GM21723 (cell line): ENCODE measurements at regions not wholly inside any gene's neighbourhood (a gene's known extent, or its start where the extent isn't known, plus 50 kb on each side); places are given as distances from the start of the nearest gene placed in this dataset.
"Not testable (repeated sequence)": the region's sequence is repeated elsewhere in the genome, so short reads cannot be mapped to it uniquely, and the experiment has no call there.

Experiments
- ATAC-seq: cut with Tn5 transposase; IDR thresholded peaks from one replicate; pipeline ENCODE4 v1.9.1; 2021; ENCODE audit warnings: mild to moderate bottlenecking, moderate library complexity; ENCODE audit not compliant: unreplicated experiment

GRCh38 chr11:81634483-81634882, 1099.2 kb downstream of the FAM181B start:
- no peak for ATAC-seq

GRCh38 chr11:81602508-81602907, 1131.2 kb downstream of the FAM181B start:
- no peak for ATAC-seq

GRCh38 chr11:81596704-81597103, 1137.0 kb downstream of the FAM181B start:
- ATAC-seq: no peak

DNA sequence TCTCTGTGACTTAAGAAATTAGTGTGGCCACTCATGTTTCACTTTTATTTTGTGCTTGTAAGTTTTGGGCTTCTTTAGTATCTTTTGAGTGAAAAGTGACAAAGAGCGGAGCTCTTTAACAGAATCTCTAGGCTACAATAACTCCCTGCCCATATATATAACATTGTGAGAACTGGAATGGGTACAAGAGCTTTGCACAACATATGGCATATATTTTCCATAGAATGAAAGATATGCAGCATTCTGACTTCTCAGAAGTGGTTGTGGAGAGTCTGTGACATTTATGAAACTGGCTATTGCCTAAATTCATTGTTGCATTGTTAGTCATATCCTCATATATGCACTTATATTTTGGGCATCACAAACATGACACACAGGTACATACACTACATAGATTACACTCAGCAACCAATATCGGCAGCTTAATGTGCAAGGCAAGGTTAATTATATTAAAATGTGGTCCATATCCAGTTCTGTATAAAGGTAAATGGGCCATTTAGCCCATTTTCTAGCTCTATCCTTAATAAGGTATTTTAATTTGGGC, 1148.2 kb downstream of the FAM181B start:
- no peak for ATAC-seq

- no peak for ATAC-seq
These were observed 1154.3 kb downstream of the FAM181B start for GRCh38 chr11:81579339-81579738.

DNA sequence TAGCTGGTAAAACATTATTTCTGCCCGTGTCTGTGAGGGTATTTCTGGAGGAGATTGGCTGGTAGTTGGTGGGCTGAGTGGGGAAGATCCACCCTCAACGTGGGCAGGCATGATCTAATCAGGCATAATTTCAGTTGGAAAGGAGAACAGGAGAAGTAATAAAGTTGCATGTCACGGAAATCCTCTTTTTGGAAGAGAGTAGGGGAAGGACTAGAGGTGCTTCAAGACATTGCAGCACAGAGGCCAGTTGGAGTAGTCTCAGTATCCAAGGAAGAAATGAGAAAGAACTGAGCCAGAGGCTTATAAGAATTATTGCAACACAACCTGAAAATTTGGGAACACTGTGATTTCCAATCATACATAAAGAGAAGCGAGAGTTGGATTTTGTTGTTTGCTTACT, 1155.1 kb downstream of the FAM181B start:
- no peak for ATAC-seq

GRCh38 chr11:81574301-81574700, 1159.4 kb downstream of the FAM181B start:
- ATAC-seq: no peak

DNA sequence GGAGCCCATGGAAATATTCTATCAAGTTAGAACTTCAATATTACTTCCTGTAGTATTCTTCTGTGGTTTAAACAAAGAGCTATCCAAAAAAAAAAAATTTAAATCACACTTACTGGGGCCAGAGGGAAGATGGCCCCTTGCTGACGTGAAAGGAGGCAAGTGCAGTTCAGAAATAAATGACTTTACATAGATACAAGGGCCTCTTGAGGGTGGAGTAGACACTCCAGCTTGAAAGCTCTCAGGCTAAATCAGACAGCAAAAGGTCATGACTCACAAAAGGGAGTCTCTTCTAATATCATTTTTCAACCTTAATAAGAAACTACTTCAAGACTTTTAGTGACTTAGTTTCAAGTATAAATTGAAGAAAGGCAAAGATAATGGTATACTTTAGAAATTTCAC, 1160.3 kb downstream of the FAM181B start:
- ATAC-seq: no peak

DNA sequence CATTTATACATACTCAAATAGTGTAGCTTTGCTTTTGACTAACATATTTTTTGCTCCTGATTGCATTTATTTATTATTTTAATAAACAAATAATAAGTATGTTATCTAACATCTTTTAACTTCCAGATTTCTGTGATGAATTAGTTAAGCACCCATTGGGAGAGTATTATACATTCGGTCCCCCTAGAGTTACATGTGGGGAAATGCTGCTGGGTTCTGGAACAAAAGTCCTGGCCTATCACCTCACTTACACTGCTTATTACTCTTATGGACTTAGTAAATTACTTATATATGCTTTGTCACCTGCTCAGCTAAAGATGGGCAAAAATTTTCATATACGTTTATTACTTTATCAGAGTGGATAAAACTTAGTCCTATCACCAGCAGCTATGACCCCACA, 1163.0 kb downstream of the FAM181B start:
- ATAC-seq: no peak

GRCh38 chr11:81569999-81570398, 1163.7 kb downstream of the FAM181B start:
- no peak for ATAC-seq

- ATAC-seq: no peak
These were observed 1164.7 kb downstream of the FAM181B start for GRCh38 chr11:81568918-81569317.

DNA sequence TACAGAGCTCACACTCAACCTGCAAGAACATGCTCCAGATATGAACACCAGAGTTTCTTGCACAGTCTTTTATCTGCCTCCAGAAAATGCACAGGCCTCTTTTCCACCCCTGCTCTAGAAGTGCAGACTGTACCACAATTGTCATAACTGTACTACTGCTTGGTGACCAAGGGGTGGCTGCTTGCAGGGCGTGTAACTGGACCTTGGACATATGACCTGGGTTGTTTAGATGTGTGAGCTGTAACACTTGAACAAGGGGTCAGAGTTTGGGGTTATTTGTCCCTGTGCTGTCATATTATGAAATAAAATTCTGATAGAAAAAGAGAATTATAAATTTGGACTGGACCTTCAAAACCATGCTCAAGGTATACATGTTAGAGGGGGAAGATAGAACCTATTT, 1185.5 kb downstream of the FAM181B start:
- ATAC-seq: no peak

GRCh38 chr11:81539806-81540205, 1193.9 kb downstream of the FAM181B start:
- ATAC-seq: not testable (repeated sequence)

DNA sequence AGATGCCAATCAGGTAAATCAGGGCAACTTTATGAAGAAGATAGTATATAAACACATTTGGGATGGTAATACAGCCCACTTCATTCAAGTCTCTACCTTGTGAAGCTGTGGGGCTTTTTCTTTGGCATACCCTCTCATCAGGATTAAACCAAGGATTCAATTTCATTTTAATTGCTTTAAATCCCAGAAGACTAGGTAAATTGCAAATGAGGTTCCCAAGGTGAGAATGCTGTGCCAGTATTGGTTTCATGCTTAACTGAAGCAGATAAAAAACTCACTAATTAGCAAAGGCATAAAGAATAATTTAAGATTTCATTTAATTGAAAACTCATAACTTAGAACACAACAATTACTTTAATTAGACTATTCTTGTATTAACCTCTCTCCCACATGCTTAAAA, 1218.1 kb downstream of the FAM181B start:
- no peak for ATAC-seq

DNA sequence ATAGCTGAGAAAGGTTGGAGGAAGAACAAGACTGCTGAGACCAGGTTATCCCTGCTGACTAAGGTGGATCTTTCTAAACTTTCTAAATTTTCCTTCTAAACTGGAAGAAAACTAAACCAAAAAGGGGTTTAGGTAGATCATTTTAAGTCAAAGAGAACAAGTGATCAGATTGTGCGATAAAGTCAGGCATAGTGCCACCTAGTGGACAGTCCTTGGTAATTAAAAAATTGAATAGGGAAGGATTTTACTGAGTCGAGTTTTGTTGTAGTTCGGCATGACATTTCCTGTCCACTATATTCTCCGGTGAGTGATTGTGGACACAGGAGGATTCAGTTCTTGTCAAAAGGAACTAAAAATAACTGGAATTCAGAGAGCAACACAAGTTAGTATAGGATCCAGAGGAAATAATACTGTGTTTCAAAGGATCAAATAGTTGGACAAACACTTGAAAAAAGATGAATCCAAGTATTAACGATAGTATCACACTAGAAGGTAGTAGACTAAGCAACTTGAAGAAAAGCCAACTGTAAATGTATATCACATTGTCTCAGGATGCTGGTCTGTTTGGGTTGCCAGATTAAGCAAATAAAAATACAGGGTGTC, 1236.4 kb downstream of the FAM181B start:
- peak; percentile 83 for ATAC-seq

GRCh38 chr11:81496601-81497000, 1237.1 kb downstream of the FAM181B start:
- no peak for ATAC-seq

DNA sequence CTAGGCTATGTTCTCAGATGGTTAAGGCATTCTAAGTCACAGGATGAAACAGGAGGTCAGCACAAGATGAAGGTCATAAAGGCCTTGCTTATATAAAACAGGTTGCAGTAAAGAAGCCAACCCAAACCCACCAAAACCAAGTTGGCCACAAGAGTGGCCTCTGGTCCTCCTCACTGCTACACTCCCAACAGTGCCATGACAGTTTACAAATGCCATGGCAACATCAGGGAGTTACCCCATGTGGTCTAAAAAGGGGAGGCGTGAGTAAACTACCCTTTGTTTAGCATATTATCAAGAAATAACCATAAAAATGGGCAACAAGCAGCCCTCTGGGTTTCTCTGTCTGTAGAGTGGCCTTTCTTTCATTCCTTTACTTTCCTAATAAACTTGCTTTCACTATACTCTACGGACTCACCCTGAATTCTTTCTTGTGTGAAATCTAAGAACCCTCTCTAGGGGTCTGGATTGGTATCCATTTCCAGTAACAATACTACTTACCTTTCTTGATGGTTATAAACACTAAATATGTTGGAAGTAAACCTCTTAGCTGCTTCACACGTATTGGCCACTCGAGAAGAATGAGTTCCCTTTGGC, 1237.9 kb downstream of the FAM181B start:
- no peak for ATAC-seq

DNA sequence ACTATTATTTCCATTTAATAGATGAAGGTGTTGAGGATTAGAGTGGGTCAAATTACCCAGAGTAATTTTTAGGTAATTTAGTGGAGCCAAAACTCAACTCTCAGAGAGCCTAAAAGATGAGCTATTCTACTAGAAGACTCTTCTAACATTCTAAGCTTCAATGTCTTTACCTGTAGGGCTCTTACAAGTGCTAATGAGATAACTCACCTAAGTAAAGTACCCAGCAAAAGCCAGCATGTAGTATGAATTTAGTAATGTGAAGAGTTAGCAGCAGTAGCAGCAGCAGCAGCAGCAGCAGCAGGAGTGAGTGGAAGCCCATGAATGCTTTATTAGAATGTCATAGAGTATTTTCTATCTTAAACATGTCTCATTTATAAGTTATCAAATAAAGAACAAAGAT, 1239.2 kb downstream of the FAM181B start:
- no peak for ATAC-seq

DNA sequence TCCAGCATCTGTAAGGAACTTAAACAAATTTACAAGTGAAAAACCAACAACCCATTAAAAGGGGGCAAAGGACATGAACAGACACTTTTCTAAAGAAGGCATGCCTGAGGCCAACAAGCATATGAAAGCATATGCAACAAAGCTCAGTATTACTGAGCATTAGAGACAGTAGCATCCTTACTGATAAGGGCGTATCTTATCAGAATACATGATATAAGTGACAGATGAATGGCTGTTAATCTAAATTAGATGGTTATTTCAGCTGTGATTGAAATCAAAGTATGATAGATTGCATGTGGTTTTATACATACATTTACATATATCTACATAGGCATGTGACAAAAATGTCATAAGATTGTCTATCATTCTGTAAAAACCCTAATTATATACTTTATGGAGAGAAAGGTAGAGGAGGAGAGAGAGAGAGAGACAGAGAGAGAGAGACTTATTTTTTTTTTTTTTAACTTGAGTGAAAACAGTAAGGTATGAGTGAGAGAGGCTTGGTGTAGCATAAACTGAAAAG, 1240.7 kb downstream of the FAM181B start:
- no peak for ATAC-seq

- no peak for ATAC-seq
These were observed 1246.6 kb downstream of the FAM181B start for GRCh38 chr11:81487109-81487508.

GRCh38 chr11:81484196-81484595, 1249.5 kb downstream of the FAM181B start:
- no peak for ATAC-seq

GRCh38 chr11:81477277-81477676, 1256.4 kb downstream of the FAM181B start:
- no peak for ATAC-seq

- ATAC-seq: no peak
These were observed 1257.3 kb downstream of the FAM181B start for GRCh38 chr11:81476345-81476744.
